Activated CD4-positive, CD25-positive, alpha-beta regulatory T cell (primary cell): ENCODE measurements at regions not wholly inside any gene's neighbourhood (a gene's known extent, or its start where the extent isn't known, plus 50 kb on each side); places are given as distances from the start of the nearest gene placed in this dataset.
"Not testable (repeated sequence)": the region's sequence is repeated elsewhere in the genome, so short reads cannot be mapped to it uniquely, and the experiment has no call there.

Experiments
- DNase-seq, 4 experiments: peaks; one replicate each; lab custom pipeline; 2025; lab: John Stamatoyannopoulos, UW

GRCh38 chr14:86990396-86990795 is 1002.6 kb downstream of the GALC start:
- DNase-seq, result no peak

GRCh38 chr14:86989285-86989684 is 1003.7 kb downstream of the GALC start:
- DNase-seq, result no peak

- DNase-seq, result no peak
Observed at GRCh38 chr14:86987966-86988365, 1005.0 kb downstream of the GALC start.

GRCh38 chr14:86973177-86973576 is 1019.8 kb downstream of the GALC start:
- no peak for DNase-seq

- no peak for DNase-seq
Observed at GRCh38 chr14:86971292-86971691, 1021.7 kb downstream of the GALC start.

- no peak for DNase-seq
Observed at GRCh38 chr14:86961106-86961716, 1031.8 kb downstream of the GALC start.

GRCh38 chr14:86955771-86956354 is 1037.1 kb downstream of the GALC start:
- no peak for DNase-seq

- no peak for DNase-seq
Observed at GRCh38 chr14:86954623-86955022, 1038.4 kb downstream of the GALC start.

- DNase-seq, result no peak
Observed at GRCh38 chr14:86946446-86946845, 1046.5 kb downstream of the GALC start.

- no peak for DNase-seq
Observed at GRCh38 chr14:86944434-86944833, 1048.5 kb downstream of the GALC start.

- DNase-seq, result no peak
Observed at GRCh38 chr14:86943391-86944365, 1049.3 kb downstream of the GALC start.

GRCh38 chr14:86942936-86943335 is 1050.0 kb downstream of the GALC start:
- no peak for DNase-seq

- DNase-seq, result no peak
Observed at GRCh38 chr14:86940106-86940505, 1052.9 kb downstream of the GALC start.

GRCh38 chr14:86938320-86938719 is 1054.7 kb downstream of the GALC start:
- DNase-seq, result no peak

GRCh38 chr14:86936556-86936955 is 1056.4 kb downstream of the GALC start:
- no peak for DNase-seq

GRCh38 chr14:86935241-86935885 is 1057.6 kb downstream of the GALC start:
- DNase-seq, result no peak

GRCh38 chr14:86933958-86934595 is 1058.9 kb downstream of the GALC start:
- no peak for DNase-seq

GRCh38 chr14:86933460-86933859 is 1059.5 kb downstream of the GALC start:
- DNase-seq, result no peak

GRCh38 chr14:86915406-86915805 is 1077.6 kb downstream of the GALC start:
- no peak for DNase-seq

GRCh38 chr14:86912709-86913108 is 1080.3 kb downstream of the GALC start:
- no peak for DNase-seq

GRCh38 chr14:86911486-86911885 is 1081.5 kb downstream of the GALC start:
- DNase-seq, result no peak

GRCh38 chr14:86905386-86905926 is 1087.5 kb downstream of the GALC start:
- DNase-seq, result not testable (repeated sequence)
